ENCODE measurements at regions not wholly inside any gene's neighbourhood (a gene's known extent, or its start where the extent isn't known, plus 50 kb on each side); places are given as distances from the start of the nearest gene placed in this dataset.

DNA sequence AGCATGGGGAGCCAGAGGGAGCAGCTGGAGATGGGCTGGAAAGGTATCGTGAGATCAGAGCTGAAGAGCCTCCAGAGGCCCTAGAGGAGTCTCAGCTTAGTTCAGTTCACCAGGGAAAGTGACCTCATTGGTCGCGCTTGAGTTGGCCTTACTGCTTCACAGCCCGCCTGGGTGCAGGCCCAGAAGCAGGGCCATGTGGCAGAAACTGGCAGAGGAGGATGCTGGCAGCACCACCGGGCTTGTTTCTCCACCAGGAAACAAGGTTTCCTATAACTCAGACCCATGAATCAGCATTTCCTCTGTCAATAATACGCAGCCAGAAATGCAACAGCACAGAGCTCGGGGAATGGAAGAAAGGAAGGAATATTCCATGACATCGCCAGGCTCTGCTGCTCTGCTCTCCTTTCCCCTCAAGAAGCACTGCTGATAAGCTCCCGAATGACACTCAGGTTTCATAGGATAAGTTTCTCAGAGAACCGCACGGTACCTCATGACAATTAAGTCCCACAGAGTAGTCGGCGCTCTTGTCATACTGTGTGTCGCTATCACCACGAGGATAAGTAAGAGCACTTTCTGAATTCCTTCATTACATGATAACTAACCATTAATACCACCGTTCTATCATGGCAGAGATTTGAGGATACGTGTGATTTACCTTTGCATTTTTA is 147.1 kb upstream of the LPP start:
- TF ChIP-seq ZNF792 (tag by site-specific recombination; IDR thresholded peaks at IDR 0.05) (no peak), ZNF514 (tag by site-specific recombination; IDR thresholded peaks at IDR 0.05) (no peak)
- TF ChIP-seq, protein P1, sequence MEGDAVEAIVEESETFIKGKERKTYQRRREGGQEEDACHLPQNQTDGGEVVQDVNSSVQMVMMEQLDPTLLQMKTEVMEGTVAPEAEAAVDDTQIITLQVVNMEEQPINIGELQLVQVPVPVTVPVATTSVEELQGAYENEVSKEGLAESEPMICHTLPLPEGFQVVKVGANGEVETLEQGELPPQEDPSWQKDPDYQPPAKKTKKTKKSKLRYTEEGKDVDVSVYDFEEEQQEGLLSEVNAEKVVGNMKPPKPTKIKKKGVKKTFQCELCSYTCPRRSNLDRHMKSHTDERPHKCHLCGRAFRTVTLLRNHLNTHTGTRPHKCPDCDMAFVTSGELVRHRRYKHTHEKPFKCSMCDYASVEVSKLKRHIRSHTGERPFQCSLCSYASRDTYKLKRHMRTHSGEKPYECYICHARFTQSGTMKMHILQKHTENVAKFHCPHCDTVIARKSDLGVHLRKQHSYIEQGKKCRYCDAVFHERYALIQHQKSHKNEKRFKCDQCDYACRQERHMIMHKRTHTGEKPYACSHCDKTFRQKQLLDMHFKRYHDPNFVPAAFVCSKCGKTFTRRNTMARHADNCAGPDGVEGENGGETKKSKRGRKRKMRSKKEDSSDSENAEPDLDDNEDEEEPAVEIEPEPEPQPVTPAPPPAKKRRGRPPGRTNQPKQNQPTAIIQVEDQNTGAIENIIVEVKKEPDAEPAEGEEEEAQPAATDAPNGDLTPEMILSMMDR (tag by site-specific recombination; IDR thresholded peaks at IDR 0.05), result no peak

All from HEK293 (cell line).